ENCODE measurements at regions not wholly inside any gene's neighbourhood (a gene's known extent, or its start where the extent isn't known, plus 50 kb on each side); places are given as distances from the start of the nearest gene placed in this dataset.

DNA sequence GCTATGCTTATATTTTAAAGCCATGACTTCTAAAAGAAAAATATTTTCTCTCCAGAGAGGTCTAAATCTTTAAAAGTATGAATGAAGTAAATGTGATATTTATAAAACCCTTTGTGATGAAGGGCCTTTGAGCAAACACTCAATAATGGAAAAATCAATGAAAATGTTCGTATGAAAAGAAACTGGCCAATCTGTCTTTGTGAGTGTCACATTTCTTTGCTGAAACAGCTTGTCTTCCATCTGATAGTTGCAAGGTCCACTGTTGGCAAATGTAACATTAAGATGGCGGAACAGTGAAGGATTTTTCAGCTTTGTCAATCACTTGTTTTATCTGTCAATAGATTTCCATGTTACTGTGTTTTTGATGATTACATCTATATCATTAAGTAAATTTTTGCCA lies 162.9 kb upstream of the GATA6 start:
- 89% methylated on average over 2 of the region's 2 CpGs for WGBS
- no peaks in the 10 kb centered on the region for H3K36me3 ChIP-seq
- no peaks in the 10 kb centered on the region for H3K27me3 ChIP-seq

DNA sequence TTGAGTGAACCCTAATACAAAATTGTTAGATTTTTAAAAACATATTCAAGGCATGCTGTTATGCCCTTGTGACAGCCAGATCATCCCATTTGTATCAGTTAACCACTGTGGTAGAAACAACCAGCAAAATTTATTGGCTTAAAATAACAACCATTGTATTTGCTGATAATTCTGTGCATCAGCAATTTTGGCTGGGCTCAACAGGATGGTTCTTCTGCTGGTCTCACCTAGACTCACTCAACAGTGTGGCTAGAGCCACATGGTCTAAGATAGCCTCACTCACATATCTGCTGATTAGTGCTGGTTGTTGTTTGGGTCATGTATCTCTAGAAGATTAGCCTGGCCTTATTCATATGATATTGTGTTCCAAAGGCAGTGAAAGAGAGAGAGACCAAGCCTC lies 160.1 kb upstream of the GATA6 start:
- H3K4me1 ChIP-seq = no peaks in the 10 kb centered on the region
- no peaks in the 10 kb centered on the region for H3K9me3 ChIP-seq
- H3K36me3 ChIP-seq = no peaks in the 10 kb centered on the region
- no peaks in the 10 kb centered on the region for H3K27me3 ChIP-seq
- no peak overlapping the region for H3K4me3 ChIP-seq
- no peak for DNase-seq (ENCODE audit: low spot score in 2 of 2)
- H3K27ac ChIP-seq = no peak overlapping the region
- no peak for TF ChIP-seq POLR2A (IDR thresholded peaks at IDR 0.05)
- TF ChIP-seq, protein P1, sequence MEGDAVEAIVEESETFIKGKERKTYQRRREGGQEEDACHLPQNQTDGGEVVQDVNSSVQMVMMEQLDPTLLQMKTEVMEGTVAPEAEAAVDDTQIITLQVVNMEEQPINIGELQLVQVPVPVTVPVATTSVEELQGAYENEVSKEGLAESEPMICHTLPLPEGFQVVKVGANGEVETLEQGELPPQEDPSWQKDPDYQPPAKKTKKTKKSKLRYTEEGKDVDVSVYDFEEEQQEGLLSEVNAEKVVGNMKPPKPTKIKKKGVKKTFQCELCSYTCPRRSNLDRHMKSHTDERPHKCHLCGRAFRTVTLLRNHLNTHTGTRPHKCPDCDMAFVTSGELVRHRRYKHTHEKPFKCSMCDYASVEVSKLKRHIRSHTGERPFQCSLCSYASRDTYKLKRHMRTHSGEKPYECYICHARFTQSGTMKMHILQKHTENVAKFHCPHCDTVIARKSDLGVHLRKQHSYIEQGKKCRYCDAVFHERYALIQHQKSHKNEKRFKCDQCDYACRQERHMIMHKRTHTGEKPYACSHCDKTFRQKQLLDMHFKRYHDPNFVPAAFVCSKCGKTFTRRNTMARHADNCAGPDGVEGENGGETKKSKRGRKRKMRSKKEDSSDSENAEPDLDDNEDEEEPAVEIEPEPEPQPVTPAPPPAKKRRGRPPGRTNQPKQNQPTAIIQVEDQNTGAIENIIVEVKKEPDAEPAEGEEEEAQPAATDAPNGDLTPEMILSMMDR (IDR thresholded peaks at IDR 0.05) = no peak

More for the DNA sequence above, 162.9 kb upstream of the GATA6 start:
- TF ChIP-seq POLR2AphosphoS5 (IDR thresholded peaks at IDR 0.05) = no peak
- TF ChIP-seq, protein P1 (IDR thresholded peaks at IDR 0.05) = no peak
- Histone ChIP-seq H3K9me3 (no peaks in the 10 kb centered on the region), H3K27ac (no peak overlapping the region), H3K4me3 (no peak overlapping the region), H3K4me1 (no peaks in the 10 kb centered on the region)
- no peak for DNase-seq (ENCODE audit: low spot score in 2 of 2)

DNA sequence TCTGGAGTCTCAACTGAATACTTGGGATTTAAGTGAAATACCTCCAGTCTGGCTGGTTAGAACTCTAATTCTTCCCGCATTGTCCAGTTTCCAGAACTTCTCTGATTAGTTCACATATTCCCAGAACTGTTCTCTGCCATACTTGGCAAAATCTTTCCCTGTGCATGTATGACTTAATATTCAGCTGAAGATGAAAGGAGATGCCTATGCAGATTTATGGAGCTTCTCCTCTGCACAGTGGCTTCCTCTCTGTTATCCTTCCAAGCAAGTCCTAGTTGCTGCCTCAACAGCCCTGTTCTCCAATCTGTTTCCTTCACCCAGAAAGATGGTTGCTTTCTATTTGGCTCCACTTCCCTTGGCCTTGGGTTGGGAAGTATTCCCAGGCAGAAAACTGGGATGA lies 155.4 kb upstream of the GATA6 start:
- Histone ChIP-seq H3K9me3 (no peaks in the 10 kb centered on the region), H3K36me3 (no peaks in the 10 kb centered on the region), H3K27me3 (no peaks in the 10 kb centered on the region), H3K27ac (no peak overlapping the region), H3K4me3 (no peak overlapping the region), H3K4me1 (no peaks in the 10 kb centered on the region)
- no peak for TF ChIP-seq POLR2A (IDR thresholded peaks at IDR 0.05)
- TF ChIP-seq, protein P1 (IDR thresholded peaks at IDR 0.05) = no peak
- no peak for TF ChIP-seq POLR2AphosphoS5 (IDR thresholded peaks at IDR 0.05)
- no peak for TF ChIP-seq EP300 (IDR thresholded peaks at IDR 0.05)
- no peak for DNase-seq (ENCODE audit: low spot score in 2 of 2)
- WGBS = 30% methylated on average over 1 of the region's 1 CpG

DNA sequence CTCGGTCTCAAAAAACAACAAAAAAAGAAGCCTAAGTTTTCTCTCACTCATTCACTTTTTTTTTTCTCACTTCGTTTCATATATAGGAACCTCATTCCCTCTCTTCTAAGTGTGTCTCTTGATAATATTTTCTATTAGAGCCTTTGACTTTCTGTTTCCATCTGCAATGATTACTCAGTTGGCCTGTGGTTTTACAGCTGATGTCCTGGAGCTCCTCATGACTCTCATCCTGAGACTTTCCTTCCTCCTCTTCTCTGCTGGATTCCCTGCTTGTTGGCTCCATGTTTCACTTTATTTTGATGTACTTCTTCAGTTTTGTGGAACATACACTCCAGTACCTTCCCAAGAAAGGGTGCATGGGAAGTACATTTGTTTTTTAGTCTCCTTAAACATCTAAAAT lies 154.2 kb upstream of the GATA6 start:
- WGBS = 80% methylated on average over 2 of the region's 2 CpGs
- no peak for DNase-seq (ENCODE audit: low spot score in 2 of 2)
- H3K4me1 ChIP-seq = no peaks in the 10 kb centered on the region
- TF ChIP-seq POLR2AphosphoS5 (IDR thresholded peaks at IDR 0.05) = no peak
- TF ChIP-seq EP300 (IDR thresholded peaks at IDR 0.05) = no peak
- TF ChIP-seq POLR2A (IDR thresholded peaks at IDR 0.05) = no peak
- no peaks in the 10 kb centered on the region for H3K36me3 ChIP-seq
- H3K27ac ChIP-seq = no peak overlapping the region
- no peak overlapping the region for H3K4me3 ChIP-seq
- H3K9me3 ChIP-seq = no peaks in the 10 kb centered on the region
- no peaks in the 10 kb centered on the region for H3K27me3 ChIP-seq

DNA sequence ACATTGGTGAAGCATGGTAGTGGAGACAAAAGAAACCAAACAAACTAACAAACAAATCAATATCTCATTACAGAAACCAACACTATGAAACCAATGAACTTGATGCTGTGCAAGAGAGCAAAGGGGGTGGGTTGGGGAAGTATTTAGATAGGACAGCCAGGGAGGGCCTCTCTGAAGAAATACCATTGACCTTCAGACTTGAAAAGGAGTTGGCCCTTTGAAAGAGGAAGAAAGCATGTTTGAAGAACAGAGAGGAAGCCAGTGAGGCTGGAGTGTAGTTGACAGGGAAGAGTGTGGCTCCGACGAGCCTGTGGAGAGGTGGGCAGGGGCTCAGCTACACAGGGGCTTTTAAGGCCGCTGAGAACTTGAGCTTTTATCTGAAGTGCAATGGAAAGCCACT lies 151.0 kb upstream of the GATA6 start:
- no peaks in the 10 kb centered on the region for H3K27me3 ChIP-seq
- H3K27ac ChIP-seq = no peak overlapping the region
- H3K36me3 ChIP-seq = no peaks in the 10 kb centered on the region
- DNase-seq (ENCODE audit: low spot score in 2 of 2) = no peak
- H3K4me3 ChIP-seq = no peak overlapping the region
- H3K9me3 ChIP-seq = no peaks in the 10 kb centered on the region
- WGBS = 78% methylated on average over 3 of the region's 3 CpGs
- TF ChIP-seq, protein P1 (IDR thresholded peaks at IDR 0.05) = no peak
- no peak for TF ChIP-seq POLR2AphosphoS5 (IDR thresholded peaks at IDR 0.05)
- TF ChIP-seq POLR2A (IDR thresholded peaks at IDR 0.05) = no peak
- TF ChIP-seq EP300 (IDR thresholded peaks at IDR 0.05) = no peak
- H3K4me1 ChIP-seq = no peaks in the 10 kb centered on the region

DNA sequence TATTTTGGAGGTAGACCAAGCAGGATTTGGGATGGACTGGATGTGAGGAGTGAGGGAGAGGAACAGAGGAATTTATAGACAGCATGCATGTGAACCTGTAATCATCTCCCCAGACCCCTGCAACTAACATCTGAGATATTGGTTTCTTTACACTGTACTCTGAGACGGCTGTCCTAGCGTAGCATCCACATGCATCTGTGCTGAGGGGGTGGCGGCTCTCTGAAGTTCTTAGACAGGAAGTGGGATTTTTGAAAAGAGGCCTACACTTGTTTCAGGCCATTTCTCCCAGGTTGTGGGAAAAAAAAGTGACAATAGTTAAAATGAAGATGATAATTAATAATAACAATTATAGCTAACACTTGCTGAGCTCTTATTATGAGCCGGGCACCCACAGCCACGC lies 150.2 kb upstream of the GATA6 start:
- DNase-seq (ENCODE audit: low spot score in 2 of 2) = no peak
- TF ChIP-seq EP300 (IDR thresholded peaks at IDR 0.05) = no peak
- no peak for TF ChIP-seq POLR2AphosphoS5 (IDR thresholded peaks at IDR 0.05)
- TF ChIP-seq POLR2A (IDR thresholded peaks at IDR 0.05) = no peak
- TF ChIP-seq, protein P1 (IDR thresholded peaks at IDR 0.05) = no peak
- Histone ChIP-seq H3K27ac (no peak overlapping the region), H3K4me1 (no peaks in the 10 kb centered on the region), H3K36me3 (no peaks in the 10 kb centered on the region), H3K4me3 (no peak overlapping the region), H3K9me3 (no peaks in the 10 kb centered on the region), H3K27me3 (no peaks in the 10 kb centered on the region)
- WGBS = 81% methylated on average over 5 of the region's 5 CpGs
